ENCODE measurements at regions not wholly inside any gene's neighbourhood (a gene's known extent, or its start where the extent isn't known, plus 50 kb on each side); places are given as distances from the start of the nearest gene placed in this dataset.

DNA sequence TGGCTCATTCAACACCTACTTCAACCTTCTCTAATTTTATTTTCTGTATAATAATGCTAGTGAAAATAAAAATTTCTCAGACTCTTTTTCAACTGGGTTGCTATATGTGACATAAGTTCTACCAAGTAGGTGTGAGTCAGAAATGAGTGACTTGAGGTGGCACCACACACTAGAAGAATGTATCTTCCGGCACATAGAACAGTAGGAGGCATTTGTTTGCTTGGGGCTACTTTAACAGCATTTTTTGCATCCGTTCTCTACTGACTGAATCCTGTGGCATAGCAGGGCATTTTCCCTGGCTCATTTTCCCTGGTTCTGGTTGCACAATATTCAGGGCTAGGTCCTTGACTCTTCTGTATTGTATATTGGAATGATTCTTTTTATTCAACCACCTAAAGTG is 194.0 kb upstream of the SLC16A7 start:
- no peak for TF ChIP-seq CTCF (IDR thresholded peaks at IDR 0.05; ENCODE audit: low read length)
- TF ChIP-seq EZH2 (optimal IDR thresholded peaks at IDR 0.05; ENCODE audit: low read depth, low read length): no peak

Measured in MM.1S (cell line).